OCI-LY1 (cell line): ENCODE measurements at regions not wholly inside any gene's neighbourhood (a gene's known extent, or its start where the extent isn't known, plus 50 kb on each side); places are given as distances from the start of the nearest gene placed in this dataset.

Experiments used
- H2AFZ ChIP-seq: fragments of 200-600 bp; sonication (generic), shearing (Covaris generic); 2 replicates; pipeline ENCODE4 v1.6.0; 2014; ENCODE audit warnings: antibody characterized with exemption, mild to moderate bottlenecking, low read length
- H3F3A ChIP-seq: fragments of 200-600 bp; sonication (generic), shearing (Covaris generic); 2 replicates; pipeline ENCODE4 v1.6.0; 2014; ENCODE audit warnings: mild to moderate bottlenecking, antibody characterized with exemption, low read length, moderate library complexity; ENCODE audit not compliant: insufficient read depth
- H3K27ac ChIP-seq: fragments of 200-600 bp; sonication (generic); 2 replicates; pipeline ENCODE4 v1.5.1; 2014; ENCODE audit warnings: low read length, mixed run types, mild to moderate bottlenecking, low read depth; ENCODE audit not compliant: poor library complexity, severe bottlenecking
- H3K27me3 ChIP-seq: fragments of 200-600 bp; sonication (generic); 2 replicates; pipeline ENCODE4 v1.6.0; 2014; ENCODE audit warnings: antibody characterized with exemption, mild to moderate bottlenecking, low read length, moderate library complexity; ENCODE audit not compliant: insufficient read depth
- H3K36me3 ChIP-seq: fragments of 200-600 bp; sonication (generic); 2 replicates; pipeline ENCODE4 v1.6.1; 2014; ENCODE audit warnings: mild to moderate bottlenecking, antibody characterized with exemption, low read length, moderate library complexity, mixed read lengths; ENCODE audit not compliant: insufficient read depth
- H3K4me1 ChIP-seq: fragments of 200-600 bp; sonication (generic); 2 replicates; pipeline ENCODE4 v1.5.1; 2014; ENCODE audit warnings: mild to moderate bottlenecking, low read length, moderate library complexity; ENCODE audit not compliant: insufficient read depth, severe bottlenecking
- H3K4me2 ChIP-seq: fragments of 200-600 bp; sonication (generic), shearing (Covaris generic); 2 replicates; pipeline ENCODE4 v1.6.1; 2014; ENCODE audit warnings: low read length
- H3K4me3 ChIP-seq: fragments of 200-600 bp; sonication (generic); 2 replicates; pipeline ENCODE4 v1.5.1; 2014; ENCODE audit warnings: low read length, low read depth, mild to moderate bottlenecking, mixed read lengths; ENCODE audit not compliant: poor library complexity, severe bottlenecking
- H3K79me2 ChIP-seq: fragments of 200-600 bp; shearing (Covaris generic); 2 replicates; pipeline ENCODE4 v1.6.1; 2016; ENCODE audit warnings: mixed run types, low read length, mixed read lengths; ENCODE audit not compliant: insufficient read depth
- H3K9ac ChIP-seq: fragments of 200-600 bp; sonication (generic), shearing (Covaris generic); 2 replicates; pipeline ENCODE4 v1.6.1; 2014; ENCODE audit warnings: mild to moderate bottlenecking, low read length, mixed read lengths
- H3K9me2 ChIP-seq: fragments of 200-600 bp; sonication (generic), shearing (Covaris generic); 2 replicates; pipeline ENCODE4 v1.6.1; 2014; ENCODE audit warnings: low read depth, mild to moderate bottlenecking, low read length, mixed read lengths
- H3K9me3 ChIP-seq: fragments of 200-600 bp; shearing (Covaris generic); 2 replicates; pipeline ENCODE4 v1.6.1; 2014; ENCODE audit warnings: low read length, mixed read lengths
- H4K20me1 ChIP-seq: fragments of 200-600 bp; sonication (generic), shearing (Covaris generic); 2 replicates; pipeline ENCODE4 v1.6.0; 2016; ENCODE audit warnings: mild to moderate bottlenecking, low read length; ENCODE audit not compliant: insufficient read depth
- CTCF ChIP-seq: fragments of 200-600 bp; sonication (generic), shearing (Covaris generic); IDR thresholded peaks from 2 replicates; pipeline ENCODE4 v1.5.1; 2017; ENCODE audit warnings: mild to moderate bottlenecking, antibody characterized with exemption, low read length, moderate library complexity, mixed read lengths
- EZH2 ChIP-seq: fragments of 200-600 bp; sonication (generic), shearing (Covaris generic); IDR thresholded peaks from 2 replicates; pipeline ENCODE4 v1.8.0; 2017; ENCODE audit warnings: borderline replicate concordance, mixed run types, mild to moderate bottlenecking, antibody characterized with exemption, low read length, moderate library complexity, mixed read lengths

- Histone ChIP-seq H3K9me3 (no peaks in the 10 kb centered on the region), H3K36me3 (no peaks in the 10 kb centered on the region), H3K4me2 (no peak overlapping the region), H3K4me3 (no peak overlapping the region), H3K9me2 (no peaks in the 10 kb centered on the region), H3F3A (no peaks in the 10 kb centered on the region), H2AFZ (no peak overlapping the region), H3K79me2 (no peaks in the 10 kb centered on the region), H3K4me1 (no peaks in the 10 kb centered on the region), H3K27ac (no peak overlapping the region), H3K9ac (no peak overlapping the region), H3K27me3 (no peaks in the 10 kb centered on the region), H4K20me1 (no peaks in the 10 kb centered on the region)
- TF ChIP-seq CTCF (no peak), EZH2 (no peak)
Observed at GRCh38 chr21:20611008-20611407, 387.2 kb upstream of the NCAM2 start.

- Histone ChIP-seq H3F3A (no peaks in the 10 kb centered on the region), H3K4me2 (no peak overlapping the region), H4K20me1 (no peaks in the 10 kb centered on the region), H3K27me3 (no peaks in the 10 kb centered on the region), H2AFZ (no peak overlapping the region), H3K9me3 (no peaks in the 10 kb centered on the region), H3K4me3 (no peak overlapping the region), H3K79me2 (no peaks in the 10 kb centered on the region), H3K9ac (no peak overlapping the region), H3K4me1 (no peaks in the 10 kb centered on the region), H3K27ac (no peak overlapping the region), H3K36me3 (no peaks in the 10 kb centered on the region), H3K9me2 (no peaks in the 10 kb centered on the region)
- TF ChIP-seq CTCF (no peak), EZH2 (no peak)
Observed at GRCh38 chr21:20613654-20614053, 384.6 kb upstream of the NCAM2 start.

- Histone ChIP-seq H3K27me3 (no peaks in the 10 kb centered on the region), H3K4me1 (no peaks in the 10 kb centered on the region), H3K79me2 (no peaks in the 10 kb centered on the region), H3K9ac (no peak overlapping the region), H3F3A (no peaks in the 10 kb centered on the region), H3K4me2 (no peak overlapping the region), H3K27ac (no peak overlapping the region), H3K4me3 (no peak overlapping the region), H3K9me2 (no peaks in the 10 kb centered on the region), H3K9me3 (no peaks in the 10 kb centered on the region), H3K36me3 (no peaks in the 10 kb centered on the region), H4K20me1 (no peaks in the 10 kb centered on the region), H2AFZ (no peak overlapping the region)
- TF ChIP-seq CTCF, result no peak
- TF ChIP-seq EZH2, result no peak
Observed at GRCh38 chr21:20617130-20617529, 381.1 kb upstream of the NCAM2 start.
